Heart right ventricle (tissue), 16 donors: ENCODE measurements at regions not wholly inside any gene's neighbourhood (a gene's known extent, or its start where the extent isn't known, plus 50 kb on each side); places are given as distances from the start of the nearest gene placed in this dataset.
A peak's percentile ranks its signal among the peaks of the same experiment; 100 is the strongest.

ENCODE experiments used
- ATAC-seq, 8 donors: fragments of 200-7000 bp; cut with Tn5 transposase; one replicate each; pipeline ENCODE4 v1.9.1; 2020; ENCODE audit warnings: mild to moderate bottlenecking in 8 of 8, moderate library complexity in 8 of 8, moderate number of reproducible peaks in 1 of 8
- DNase-seq, 2 donors: peaks; one replicate each; pipeline ENCODE4 v3.0.0-alpha.2; 2020
- H3K27ac ChIP-seq, 10 donors: fragments of 200-600 bp; sonication (generic) in 2 of 10; one replicate each; pipeline versions ENCODE4 v1.5.0 to v1.8.0; 2020 to 2022; ENCODE audit warnings: mild to moderate bottlenecking in 3 of 10
- H3K27me3 ChIP-seq, 7 donors: fragments of 200-600 bp; one replicate each; pipeline ENCODE4 v1.8.0; 2021 to 2022; ENCODE audit warnings: mild to moderate bottlenecking in 2 of 7
- H3K36me3 ChIP-seq, 9 donors: fragments of 200-600 bp; sonication (generic) in 1 of 9; one replicate each; pipeline versions ENCODE4 v1.5.0 to v1.8.0; 2020 to 2022; ENCODE audit warnings: mild to moderate bottlenecking in 2 of 9
- H3K4me1 ChIP-seq, 9 donors: fragments of 200-600 bp; sonication (generic) in 1 of 9; one replicate each; pipeline versions ENCODE4 v1.5.0 to v1.8.0; 2020 to 2022; ENCODE audit warnings: mild to moderate bottlenecking in 4 of 9
- H3K4me3 ChIP-seq, 10 donors: fragments of 200-600 bp; sonication (generic) in 2 of 10; one replicate each; pipeline versions ENCODE4 v1.5.0 to v1.8.0; 2020 to 2022; ENCODE audit warnings: mild to moderate bottlenecking in 7 of 10, moderate library complexity in 2 of 10
- H3K9me3 ChIP-seq, 11 donors: fragments of 200-600 bp in 10 of 11; sonication (generic) in 2 of 11; one replicate each; pipeline versions ENCODE4 v1.5.0 to v1.8.0; 2013 to 2022; ENCODE audit warnings: mild to moderate bottlenecking in 2 of 11, control low read depth in 1 of 11, moderate library complexity in 1 of 11
- CTCF ChIP-seq, 9 donors: fragments of 200-600 bp; sonication (generic) in 2 of 9; IDR thresholded peaks; one replicate each; pipeline versions ENCODE4 v1.5.0 to v1.8.0; 2021 to 2022; ENCODE audit warnings: antibody characterized with exemption in 9 of 9, mild to moderate bottlenecking in 5 of 9, moderate library complexity in 1 of 9
- WGBS, 2 donors: extraction: QIAGEN DNeasy Blood & Tissue Kit; methylation state at CpG; one replicate each; pipeline ENCODE4 v1.1.7; 2013; ENCODE audit warnings: inconsistent platforms in 1 of 2; 5-methylcytosine and 5-hydroxymethylcytosine counted together
- intact Hi-C, 10 donors: fragments of 100-400 bp; cut with DNase I; formaldehyde crosslinking; loops; one replicate each; pipeline versions ENCODE4 v1.11.1 to v1.14.2; 2022
- donor health status: Arrhythmogenic right ventricular cardiomyopathy.
- donor health status: ischemic (EF 13 %, LVEDD 7.1; RV severe dilation, severe dysfunction).
- donor health status: healthy with polysubstance abuse.
- donor health status: DM: no; HTN: yes; CAD: no.
- donor health status: DM: no; HTN: no; CAD: no.
- donor health status: ischemic (EF 25% LVEDD 6.9; RV normal size, moderate dysfunction).
- donor health status: ischemic (EF 25% LVEDD 5.7; RV mildly dilated, moderate dysfunction).
- donor health status: healthy.
- donor health status: DM: yes; HTN: yes; CAD: no.
- donor health status: Ischemic cardiomyopathy.
- donor health status: ischemic (EF 35%, LVEDD 5.7; RV mildly dilated, moderate dysfunction).
- donor health status: nonischemic (EF 11% LVEDD 7.7; RV severe dilation, severe dysfunction).
- donor health status: DM: yes; HTN: yes; CAD: no.
- donor health status: PGD.
- donor health status: ischemic (EF 29% LVEDD 5.4; RV normal size, mild dysfunction).
- donor health status: nonischemic (EF 23%, LVEDD 6.1; RV moderate dilation, normal function).

GRCh38 chr5:133769842-133770241 lies 157.5 kb upstream of the FSTL4 start:
- H3K4me1 ChIP-seq, result no peaks in the 10 kb centered on the region
- intact Hi-C loops, result loop anchor here in 1 of 10 donors (10.0 kb wide), 1 partner anchor 95 kb away; no protein-coding TSS in a partner anchor
- no peak overlapping the region for H3K4me3 ChIP-seq
- no peaks in the 10 kb centered on the region for H3K36me3 ChIP-seq
- TF ChIP-seq CTCF (IDR thresholded peaks at IDR 0.05), result no peak
- peaks cover 0 to 32% (median 16%) of the 10 kb centered on the region in 7 donors for H3K27me3 ChIP-seq
- no peak for ATAC-seq
- WGBS, 2 donors, result 91% methylated on average over 1 of the region's 1 CpG
- no peak overlapping the region for H3K27ac ChIP-seq
- no peak for DNase-seq
- peaks cover 0 to 12% (median 3%) of the 10 kb centered on the region in 11 donors for H3K9me3 ChIP-seq

- H3K36me3 ChIP-seq, result no peaks in the 10 kb centered on the region
- DNase-seq, result no peak
- no peak overlapping the region for H3K4me3 ChIP-seq
- whole genome bisulfite sequencing, 2 donors, result 42 to 43% methylated on average over 4 of the region's 4 CpGs
- no peak overlapping the region for H3K27ac ChIP-seq
- H3K4me1 ChIP-seq, result no peaks in the 10 kb centered on the region
- intact Hi-C loops, result no loop called here
- peak in 4 of 8 donors; percentile 35 to 63 (median 48) for ATAC-seq
- no peak for TF ChIP-seq CTCF (IDR thresholded peaks at IDR 0.05)
- H3K27me3 ChIP-seq, result peaks cover 0 to 30% (median 14%) of the 10 kb centered on the region in 7 donors
- H3K9me3 ChIP-seq, result no peaks in the 10 kb centered on the region
Measured at GRCh38 chr5:133763744-133764143, 151.4 kb upstream of the FSTL4 start.

- WGBS, 2 donors, result 79 to 84% methylated on average over 4 of the region's 4 CpGs
- H3K27ac ChIP-seq, result no peak overlapping the region
- TF ChIP-seq CTCF (IDR thresholded peaks at IDR 0.05), result no peak
- H3K4me3 ChIP-seq, result no peak overlapping the region
- ATAC-seq (no peak), DNase-seq (no peak)
- H3K9me3 ChIP-seq, result no peaks in the 10 kb centered on the region
- peaks cover 0 to 27% (median 18%) of the 10 kb centered on the region in 7 donors for H3K27me3 ChIP-seq
- H3K4me1 ChIP-seq, result no peaks in the 10 kb centered on the region
- intact Hi-C loops, result no loop called here
- no peaks in the 10 kb centered on the region for H3K36me3 ChIP-seq
Measured at GRCh38 chr5:133761632-133762031, 149.3 kb upstream of the FSTL4 start.

GRCh38 chr5:133760532-133760931 lies 148.2 kb upstream of the FSTL4 start:
- H3K4me3 ChIP-seq, result no peak overlapping the region
- DNase-seq (no peak), ATAC-seq (no peak)
- H3K27me3 ChIP-seq, result peaks cover 0 to 38% (median 25%) of the 10 kb centered on the region in 7 donors
- TF ChIP-seq CTCF (IDR thresholded peaks at IDR 0.05), result no peak
- no peaks in the 10 kb centered on the region for H3K36me3 ChIP-seq
- WGBS, 2 donors, result 82 to 88% methylated on average over 3 of the region's 3 CpGs
- H3K4me1 ChIP-seq, result no peaks in the 10 kb centered on the region
- H3K27ac ChIP-seq, result no peak overlapping the region
- intact Hi-C loops, result no loop called here
- H3K9me3 ChIP-seq, result no peaks in the 10 kb centered on the region
